ENCODE measurements at regions not wholly inside any gene's neighbourhood (a gene's known extent, or its start where the extent isn't known, plus 50 kb on each side); places are given as distances from the start of the nearest gene placed in this dataset.

DNA sequence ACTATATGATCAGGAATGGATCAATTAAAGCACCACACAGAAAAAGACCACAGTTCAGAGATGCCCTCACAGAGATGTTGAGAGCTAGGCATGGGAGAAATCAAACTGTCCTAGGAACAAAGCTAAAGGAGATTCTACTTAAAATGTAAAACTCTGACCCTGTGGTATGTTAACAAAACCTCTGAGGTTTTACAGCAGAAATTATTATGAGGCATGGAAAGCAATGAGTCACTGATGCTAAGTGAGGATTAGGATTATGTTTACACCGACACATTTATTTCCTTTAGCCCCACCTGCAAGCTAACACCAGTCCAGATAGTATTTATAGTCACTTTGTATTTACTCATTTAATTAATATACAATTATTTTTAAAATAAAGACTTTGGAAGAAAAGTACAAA, 1242.2 kb downstream of the OTOL1 start:
- TF ChIP-seq EZH2phosphoT487 (IDR thresholded peaks at IDR 0.05; ENCODE audit: low read depth) (no peak), CTCF (IDR thresholded peaks at IDR 0.05; ENCODE audit: low read depth, low read length) (no peak)

All from OCI-LY3 (cell line).